22Rv1 (cell line): ENCODE measurements at regions not wholly inside any gene's neighbourhood (a gene's known extent, or its start where the extent isn't known, plus 50 kb on each side); places are given as distances from the start of the nearest gene placed in this dataset.

ENCODE experiments used
- CTCF ChIP-seq: fragments of 450-650 bp; IDR thresholded peaks from 2 replicates; pipeline ENCODE4 v1.5.1; 2017; ENCODE audit warnings: mild to moderate bottlenecking
- ZFX ChIP-seq: fragments of 450-650 bp; IDR thresholded peaks from 2 replicates; pipeline ENCODE4 v1.6.1; 2017; ENCODE audit warnings: antibody characterized with exemption, borderline replicate concordance

- TF ChIP-seq CTCF (no peak), ZFX (no peak)
Measured at GRCh38 chr2:108074946-108075345, 88.6 kb downstream of the SLC5A7 start.
